HepG2 (cell line): ENCODE measurements at regions not wholly inside any gene's neighbourhood (a gene's known extent, or its start where the extent isn't known, plus 50 kb on each side); places are given as distances from the start of the nearest gene placed in this dataset.

Experiments used
- BHLHE40 ChIP-seq: IDR thresholded peaks from 2 replicates; pipeline ENCODE4 v1.6.1; 2011; ENCODE audit warnings: low read length, improper control_type of control experiment
- FOXJ3 ChIP-seq: sonication (generic); formaldehyde crosslinking; IDR thresholded peaks from 2 replicates; pipeline ENCODE4 v1.4.0; 2020; ENCODE audit warnings: missing genetic modification reagents, mild to moderate bottlenecking, borderline replicate concordance
- KDM1A ChIP-seq: IDR thresholded peaks from 2 replicates; pipeline ENCODE4 v1.6.1; 2016; ENCODE audit warnings: missing compliant biosample characterization
- NFYC ChIP-seq: IDR thresholded peaks from 2 replicates; pipeline ENCODE4 v1.6.1; 2016; ENCODE audit warnings: missing genetic modification reagents, missing compliant biosample characterization
- SIN3A ChIP-seq: IDR thresholded peaks from 2 replicates; pipeline ENCODE4 v1.6.1; 2011; ENCODE audit warnings: low read depth, mild to moderate bottlenecking, control low read depth, low read length, borderline replicate concordance
- SP2 ChIP-seq: sonication (generic); formaldehyde crosslinking; IDR thresholded peaks from 2 replicates; pipeline ENCODE4 v1.5.1; 2020; ENCODE audit warnings: mild to moderate bottlenecking, missing genetic modification reagents
- ZNF891 ChIP-seq: sonication (generic); formaldehyde crosslinking; IDR thresholded peaks from 2 replicates; pipeline ENCODE4 v1.5.0; 2020; ENCODE audit warnings: mild to moderate bottlenecking, missing genetic modification reagents
- TF ChIP-seq, protein P1 (sequence below): IDR thresholded peaks from 2 replicates; pipeline ENCODE4 v1.6.1; 2012; ENCODE audit warnings: low read length, improper control_type of control experiment
- TF ChIP-seq, protein P2 (sequence below): IDR thresholded peaks from 2 replicates; pipeline ENCODE4 v1.6.1; 2016
- TF ChIP-seq, protein P3 (sequence below): sonication (generic); formaldehyde crosslinking; IDR thresholded peaks from 2 replicates; pipeline ENCODE4 v1.5.0; 2020; ENCODE audit warnings: mild to moderate bottlenecking, missing genetic modification reagents, moderate library complexity
- TF ChIP-seq, protein P4 (sequence below): sonication (generic); formaldehyde crosslinking; IDR thresholded peaks from 2 replicates; pipeline ENCODE4 v1.8.0; 2022; ENCODE audit warnings: low read depth, missing genetic modification reagents

DNA sequence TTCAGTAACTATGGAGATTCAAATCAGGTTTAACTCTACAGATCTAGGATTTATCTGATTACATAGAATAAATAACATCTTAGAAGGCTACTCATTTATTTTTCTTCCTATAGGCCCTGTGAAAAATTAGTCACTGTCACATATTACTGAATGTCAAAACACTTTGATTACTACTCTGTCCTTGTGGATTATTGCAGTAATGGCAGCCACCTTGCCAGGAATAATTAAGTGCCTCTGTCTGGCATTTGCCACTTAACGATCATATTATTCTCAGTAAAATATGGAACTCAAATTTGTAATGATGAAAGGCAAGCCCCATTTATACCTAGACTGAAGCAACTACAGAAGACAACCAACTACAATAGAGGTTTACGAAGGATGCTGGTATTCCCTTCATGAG lies 596.3 kb upstream of the ARPP21 start:
- TF ChIP-seq NFYC (CRISPR knock-in tag) = no peak
- TF ChIP-seq, protein P1, sequence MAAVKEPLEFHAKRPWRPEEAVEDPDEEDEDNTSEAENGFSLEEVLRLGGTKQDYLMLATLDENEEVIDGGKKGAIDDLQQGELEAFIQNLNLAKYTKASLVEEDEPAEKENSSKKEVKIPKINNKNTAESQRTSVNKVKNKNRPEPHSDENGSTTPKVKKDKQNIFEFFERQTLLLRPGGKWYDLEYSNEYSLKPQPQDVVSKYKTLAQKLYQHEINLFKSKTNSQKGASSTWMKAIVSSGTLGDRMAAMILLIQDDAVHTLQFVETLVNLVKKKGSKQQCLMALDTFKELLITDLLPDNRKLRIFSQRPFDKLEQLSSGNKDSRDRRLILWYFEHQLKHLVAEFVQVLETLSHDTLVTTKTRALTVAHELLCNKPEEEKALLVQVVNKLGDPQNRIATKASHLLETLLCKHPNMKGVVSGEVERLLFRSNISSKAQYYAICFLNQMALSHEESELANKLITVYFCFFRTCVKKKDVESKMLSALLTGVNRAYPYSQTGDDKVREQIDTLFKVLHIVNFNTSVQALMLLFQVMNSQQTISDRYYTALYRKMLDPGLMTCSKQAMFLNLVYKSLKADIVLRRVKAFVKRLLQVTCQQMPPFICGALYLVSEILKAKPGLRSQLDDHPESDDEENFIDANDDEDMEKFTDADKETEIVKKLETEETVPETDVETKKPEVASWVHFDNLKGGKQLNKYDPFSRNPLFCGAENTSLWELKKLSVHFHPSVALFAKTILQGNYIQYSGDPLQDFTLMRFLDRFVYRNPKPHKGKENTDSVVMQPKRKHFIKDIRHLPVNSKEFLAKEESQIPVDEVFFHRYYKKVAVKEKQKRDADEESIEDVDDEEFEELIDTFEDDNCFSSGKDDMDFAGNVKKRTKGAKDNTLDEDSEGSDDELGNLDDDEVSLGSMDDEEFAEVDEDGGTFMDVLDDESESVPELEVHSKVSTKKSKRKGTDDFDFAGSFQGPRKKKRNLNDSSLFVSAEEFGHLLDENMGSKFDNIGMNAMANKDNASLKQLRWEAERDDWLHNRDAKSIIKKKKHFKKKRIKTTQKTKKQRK = no peak
- TF ChIP-seq FOXJ3 (CRISPR knock-in tag) = no peak
- no peak for TF ChIP-seq ZNF891 (CRISPR knock-in tag)
- TF ChIP-seq, protein P2, sequence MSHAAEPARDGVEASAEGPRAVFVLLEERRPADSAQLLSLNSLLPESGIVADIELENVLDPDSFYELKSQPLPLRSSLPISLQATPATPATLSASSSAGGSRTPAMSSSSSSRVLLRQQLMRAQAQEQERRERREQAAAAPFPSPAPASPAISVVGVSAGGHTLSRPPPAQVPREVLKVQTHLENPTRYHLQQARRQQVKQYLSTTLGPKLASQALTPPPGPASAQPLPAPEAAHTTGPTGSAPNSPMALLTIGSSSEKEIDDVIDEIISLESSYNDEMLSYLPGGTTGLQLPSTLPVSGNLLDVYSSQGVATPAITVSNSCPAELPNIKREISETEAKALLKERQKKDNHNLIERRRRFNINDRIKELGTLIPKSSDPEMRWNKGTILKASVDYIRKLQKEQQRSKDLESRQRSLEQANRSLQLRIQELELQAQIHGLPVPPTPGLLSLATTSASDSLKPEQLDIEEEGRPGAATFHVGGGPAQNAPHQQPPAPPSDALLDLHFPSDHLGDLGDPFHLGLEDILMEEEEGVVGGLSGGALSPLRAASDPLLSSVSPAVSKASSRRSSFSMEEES (CRISPR knock-in tag) = no peak
- TF ChIP-seq, protein P3, sequence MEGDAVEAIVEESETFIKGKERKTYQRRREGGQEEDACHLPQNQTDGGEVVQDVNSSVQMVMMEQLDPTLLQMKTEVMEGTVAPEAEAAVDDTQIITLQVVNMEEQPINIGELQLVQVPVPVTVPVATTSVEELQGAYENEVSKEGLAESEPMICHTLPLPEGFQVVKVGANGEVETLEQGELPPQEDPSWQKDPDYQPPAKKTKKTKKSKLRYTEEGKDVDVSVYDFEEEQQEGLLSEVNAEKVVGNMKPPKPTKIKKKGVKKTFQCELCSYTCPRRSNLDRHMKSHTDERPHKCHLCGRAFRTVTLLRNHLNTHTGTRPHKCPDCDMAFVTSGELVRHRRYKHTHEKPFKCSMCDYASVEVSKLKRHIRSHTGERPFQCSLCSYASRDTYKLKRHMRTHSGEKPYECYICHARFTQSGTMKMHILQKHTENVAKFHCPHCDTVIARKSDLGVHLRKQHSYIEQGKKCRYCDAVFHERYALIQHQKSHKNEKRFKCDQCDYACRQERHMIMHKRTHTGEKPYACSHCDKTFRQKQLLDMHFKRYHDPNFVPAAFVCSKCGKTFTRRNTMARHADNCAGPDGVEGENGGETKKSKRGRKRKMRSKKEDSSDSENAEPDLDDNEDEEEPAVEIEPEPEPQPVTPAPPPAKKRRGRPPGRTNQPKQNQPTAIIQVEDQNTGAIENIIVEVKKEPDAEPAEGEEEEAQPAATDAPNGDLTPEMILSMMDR (CRISPR knock-in tag) = no peak
- no peak for TF ChIP-seq KDM1A (CRISPR knock-in tag)
- TF ChIP-seq SIN3A = no peak
- TF ChIP-seq BHLHE40 = no peak
- no peak for TF ChIP-seq SP2 (CRISPR knock-in tag)
- TF ChIP-seq, protein P4, sequence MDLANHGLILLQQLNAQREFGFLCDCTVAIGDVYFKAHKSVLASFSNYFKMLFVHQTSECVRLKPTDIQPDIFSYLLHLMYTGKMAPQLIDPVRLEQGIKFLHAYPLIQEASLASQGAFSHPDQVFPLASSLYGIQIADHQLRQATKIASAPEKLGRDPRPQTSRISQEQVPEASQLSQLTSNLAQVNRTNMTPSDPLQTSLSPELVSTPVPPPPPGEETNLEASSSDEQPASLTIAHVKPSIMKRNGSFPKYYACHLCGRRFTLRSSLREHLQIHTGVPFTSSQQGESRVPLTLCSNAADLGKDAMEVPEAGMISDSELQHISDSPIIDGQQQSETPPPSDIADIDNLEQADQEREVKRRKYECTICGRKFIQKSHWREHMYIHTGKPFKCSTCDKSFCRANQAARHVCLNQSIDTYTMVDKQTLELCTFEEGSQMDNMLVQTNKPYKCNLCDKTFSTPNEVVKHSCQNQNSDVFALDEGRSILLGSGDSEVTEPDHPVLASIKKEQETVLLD = no peak
